HepG2 (cell line): ENCODE measurements at regions not wholly inside any gene's neighbourhood (a gene's known extent, or its start where the extent isn't known, plus 50 kb on each side); places are given as distances from the start of the nearest gene placed in this dataset.

Source experiments
- ATAC-seq: fragments of 200-7000 bp; cut with Tn5 transposase; 3 replicates; pipeline ENCODE4 v1.9.1; 2020; ENCODE audit warnings: mild to moderate bottlenecking, moderate library complexity
- BruUV-seq: library from RNA; stranded (reverse); fragments of 400-500 nt; replicated peaks from 2 replicates; lab custom pipeline; 2021; lab: Mats Ljungman, UMichigan
- CTCF ChIA-PET: fragments of 300-600 bp; formaldehyde crosslinking; extraction: SDS; loops from one replicate; lab custom pipeline; 2021; ENCODE audit warnings: low total read pairs, inconsistent platforms, low intra/inter-chr PET ratio; lab: Yijun Ruan, JAX
- POLR2A ChIA-PET: fragments of 350-600 bp; sonication (Branson Sonifier 250); formaldehyde crosslinking; loops from one replicate; lab custom pipeline; 2020; ENCODE audit warnings: antibody characterized with exemption, inconsistent platforms; lab: Yijun Ruan, JAX
- DNase-seq: peaks from one replicate; pipeline ENCODE4 v3.0.0-alpha.2; 2015; ENCODE audit warnings: low spot score
- FAIRE-seq: peaks from 3 replicates; lab custom pipeline; 2011; peaks lifted over from hg19 to GRCh38; lab: Jason Lieb, UNC
- H2AFZ ChIP-seq: one replicate; pipeline ENCODE4 v1.6.1; 2011; ENCODE audit warnings: low read length, inconsistent platforms
- H3K27ac ChIP-seq: fragments of 300-600 bp; 3 replicates; pipeline ENCODE4 v1.8.0; 2011; ENCODE audit warnings: mixed run types, mild to moderate bottlenecking, mixed read lengths, low read length, inconsistent platforms; ENCODE audit not compliant: insufficient read depth; ENCODE audit errors: extremely low read length
- H3K27me3 ChIP-seq, 2 experiments: fragments of 200-600 bp in 1 of 2; 2 replicates in 1 of 2; 3 replicates in 1 of 2; pipeline versions ENCODE4 v1.6.0 to v1.8.0; 2011; ENCODE audit warnings: low read length in 2 of 2, mild to moderate bottlenecking in 2 of 2, moderate library complexity in 2 of 2, inconsistent platforms in 1 of 2; ENCODE audit not compliant: insufficient read depth in 2 of 2, control insufficient read depth in 1 of 2
- H3K36me3 ChIP-seq, 2 experiments: fragments of 200-600 bp in 1 of 2; replicated peaks in 1 of 2; 2 replicates in 1 of 2; 3 replicates in 1 of 2; pipeline versions ENCODE4 v1.5.1 to v1.8.0; 2011; ENCODE audit warnings: low read length in 2 of 2, inconsistent platforms in 1 of 2; ENCODE audit not compliant: insufficient read depth in 2 of 2, control insufficient read depth in 1 of 2
- H3K4me1 ChIP-seq: 2 replicates; pipeline ENCODE4 v1.5.1; 2012; ENCODE audit warnings: low read length, inconsistent platforms; ENCODE audit not compliant: insufficient read depth
- H3K4me2 ChIP-seq: 2 replicates; pipeline ENCODE4 v1.6.0; 2011; ENCODE audit warnings: low read depth, low read length, inconsistent platforms
- H3K4me3 ChIP-seq, 3 experiments: fragments of 200-600 bp in 1 of 3; sonication (generic), shearing (Covaris generic) in 1 of 3; replicated peaks in 1 of 3; 2 replicates each; pipeline ENCODE4 v1.5.1; 2011 to 2016; ENCODE audit warnings: low read length in 3 of 3, inconsistent platforms in 2 of 3, low read depth in 2 of 3, mild to moderate bottlenecking in 2 of 3, control low read depth in 1 of 3, mixed read lengths in 1 of 3; ENCODE audit not compliant: insufficient read depth in 1 of 3
- H3K79me2 ChIP-seq: one replicate; pipeline ENCODE4 v1.6.1; 2011; ENCODE audit warnings: low read length, inconsistent platforms; ENCODE audit not compliant: insufficient read depth
- H3K9ac ChIP-seq: 2 replicates; pipeline ENCODE4 v1.6.0; 2011; ENCODE audit warnings: mild to moderate bottlenecking, low read depth, low read length, inconsistent platforms; ENCODE audit not compliant: insufficient read depth
- H3K9me3 ChIP-seq: 2 replicates; pipeline ENCODE4 v1.5.1; 2012; ENCODE audit warnings: mild to moderate bottlenecking, low read length
- H4K20me1 ChIP-seq: 2 replicates; pipeline ENCODE4 v1.6.0; 2011; ENCODE audit warnings: inconsistent platforms, mild to moderate bottlenecking, low read length, moderate library complexity; ENCODE audit not compliant: insufficient read depth
- AHR ChIP-seq: IDR thresholded peaks from 2 replicates; pipeline ENCODE4 v1.6.1; 2018; ENCODE audit warnings: missing genetic modification reagents, missing compliant biosample characterization
- CREB1 ChIP-seq, 2 experiments: fragments of 450-650 bp in 1 of 2; IDR thresholded peaks; 2 replicates each; pipeline ENCODE4 v1.6.1; 2016 to 2017; ENCODE audit warnings: control low read depth in 1 of 2, mild to moderate bottlenecking in 1 of 2, missing compliant biosample characterization in 1 of 2, missing genetic modification characterization in 1 of 2
- KLF9 ChIP-seq: IDR thresholded peaks from 2 replicates; pipeline ENCODE4 v1.6.1; 2016; ENCODE audit warnings: low read depth
- MED8 ChIP-seq: sonication (generic); formaldehyde crosslinking; IDR thresholded peaks from 2 replicates; pipeline ENCODE4 v1.8.1; 2023; ENCODE audit warnings: mild to moderate bottlenecking, missing genetic modification reagents; ENCODE audit not compliant: insufficient replicate concordance
- ZBTB10 ChIP-seq: sonication (generic); formaldehyde crosslinking; IDR thresholded peaks from 2 replicates; pipeline ENCODE4 v1.4.0; 2020; ENCODE audit warnings: missing genetic modification reagents, borderline replicate concordance
- ZNF792 ChIP-seq: IDR thresholded peaks from 2 replicates; pipeline ENCODE4 v1.6.1; 2016
- ZNF850 ChIP-seq: sonication (generic); formaldehyde crosslinking; conservative IDR thresholded peaks from 2 replicates; pipeline ENCODE4 v1.9.0; 2021; ENCODE audit warnings: mild to moderate bottlenecking, missing genetic modification reagents
- WGBS: methylation state at CpG from one replicate; pipeline ENCODE4 v1.1.6; 2017; ENCODE audit warnings: low lambda C conversion rate; 5-methylcytosine and 5-hydroxymethylcytosine counted together
- in situ Hi-C: cut with HindIII; loops from 2 replicates; pipeline ENCODE4 v1.10.0; 2017; ENCODE audit warnings: low pct_unique_long_range_greater_than_20kb; ENCODE audit not compliant: extremely low pct_ligation_motif_present
- intact Hi-C: fragments of 100-400 bp; cut with micrococcal nuclease; formaldehyde crosslinking; loops from one replicate; pipeline ENCODE4 v1.10.0; 2022; ENCODE audit not compliant: unreplicated experiment
- TF ChIP-seq, protein P1 (sequence below): IDR thresholded peaks from 2 replicates; pipeline ENCODE4 v1.6.1; 2012; ENCODE audit warnings: low read length, improper control_type of control experiment

DNA sequence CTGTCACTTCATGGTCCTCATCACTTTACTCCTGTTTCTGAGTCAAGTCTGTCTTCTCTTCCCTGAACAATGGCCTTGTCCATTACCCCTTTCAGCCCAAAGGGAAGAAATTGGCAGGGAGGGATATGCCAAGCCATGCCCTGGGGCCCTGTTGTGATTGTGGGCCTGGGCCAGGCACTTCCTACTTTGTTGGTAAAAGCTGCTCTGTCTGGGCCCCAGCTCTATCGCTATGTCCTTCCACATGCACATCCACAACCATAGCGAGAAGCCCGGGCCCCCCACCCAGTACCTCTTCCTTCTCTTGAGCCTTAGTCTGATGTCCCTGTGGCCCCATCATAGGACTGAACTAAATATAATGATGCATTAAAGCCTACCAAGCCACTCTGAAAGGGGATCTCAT is 126.7 kb upstream of the RCN1 start:
- WGBS: 3% methylated on average over 3 of the region's 3 CpGs
- Histone ChIP-seq H3K4me2 (no peak overlapping the region), H3K79me2 (no peaks in the 10 kb centered on the region), H3K9ac (no peak overlapping the region), H3K36me3 (no peaks in the 10 kb centered on the region), H2AFZ (no peak overlapping the region), H3K27me3 (peaks cover 0 to 11% of the 10 kb centered on the region in 2 experiments; a peak in 1 of 5 replicates), H3K9me3 (no peaks in the 10 kb centered on the region), H4K20me1 (no peaks in the 10 kb centered on the region), H3K27ac (no peak overlapping the region), H3K4me3 (no peak overlapping the region), H3K4me1 (no peaks in the 10 kb centered on the region)
- ATAC-seq: no peak
- CTCF ChIA-PET: no interaction called here
- DNase-seq: no peak
- POLR2A ChIA-PET: no interaction called here
- TF ChIP-seq KLF9 (CRISPR knock-in tag) (no peak), AHR (CRISPR knock-in tag) (no peak), CREB1 (IDR thresholded peaks at IDR 0.05) (no peak), CREB1 (CRISPR knock-in tag; IDR thresholded peaks at IDR 0.05) (no peak), ZBTB10 (no peak), MED8 (CRISPR knock-in tag) (no peak), ZNF792 (no peak), ZNF850 (CRISPR knock-in tag) (no peak)
- TF ChIP-seq, protein P1, sequence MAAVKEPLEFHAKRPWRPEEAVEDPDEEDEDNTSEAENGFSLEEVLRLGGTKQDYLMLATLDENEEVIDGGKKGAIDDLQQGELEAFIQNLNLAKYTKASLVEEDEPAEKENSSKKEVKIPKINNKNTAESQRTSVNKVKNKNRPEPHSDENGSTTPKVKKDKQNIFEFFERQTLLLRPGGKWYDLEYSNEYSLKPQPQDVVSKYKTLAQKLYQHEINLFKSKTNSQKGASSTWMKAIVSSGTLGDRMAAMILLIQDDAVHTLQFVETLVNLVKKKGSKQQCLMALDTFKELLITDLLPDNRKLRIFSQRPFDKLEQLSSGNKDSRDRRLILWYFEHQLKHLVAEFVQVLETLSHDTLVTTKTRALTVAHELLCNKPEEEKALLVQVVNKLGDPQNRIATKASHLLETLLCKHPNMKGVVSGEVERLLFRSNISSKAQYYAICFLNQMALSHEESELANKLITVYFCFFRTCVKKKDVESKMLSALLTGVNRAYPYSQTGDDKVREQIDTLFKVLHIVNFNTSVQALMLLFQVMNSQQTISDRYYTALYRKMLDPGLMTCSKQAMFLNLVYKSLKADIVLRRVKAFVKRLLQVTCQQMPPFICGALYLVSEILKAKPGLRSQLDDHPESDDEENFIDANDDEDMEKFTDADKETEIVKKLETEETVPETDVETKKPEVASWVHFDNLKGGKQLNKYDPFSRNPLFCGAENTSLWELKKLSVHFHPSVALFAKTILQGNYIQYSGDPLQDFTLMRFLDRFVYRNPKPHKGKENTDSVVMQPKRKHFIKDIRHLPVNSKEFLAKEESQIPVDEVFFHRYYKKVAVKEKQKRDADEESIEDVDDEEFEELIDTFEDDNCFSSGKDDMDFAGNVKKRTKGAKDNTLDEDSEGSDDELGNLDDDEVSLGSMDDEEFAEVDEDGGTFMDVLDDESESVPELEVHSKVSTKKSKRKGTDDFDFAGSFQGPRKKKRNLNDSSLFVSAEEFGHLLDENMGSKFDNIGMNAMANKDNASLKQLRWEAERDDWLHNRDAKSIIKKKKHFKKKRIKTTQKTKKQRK: no peak
- in situ Hi-C loops: loop anchor here (25.0 kb wide), 1 partner anchor 727 kb away; no protein-coding TSS in a partner anchor
- intact Hi-C loops: no loop called here
- FAIRE-seq: no peak
- BruUV-seq: no TSS peak
